Neural cell (in vitro differentiated cells): ENCODE measurements at regions not wholly inside any gene's neighbourhood (a gene's known extent, or its start where the extent isn't known, plus 50 kb on each side); places are given as distances from the start of the nearest gene placed in this dataset.

Experiments
- H2AFZ ChIP-seq: fragments of 200-600, 300-800 bp; sonication (generic), shearing (Covaris generic); 2 replicates; pipeline ENCODE4 v1.6.0; 2014; ENCODE audit warnings: low read depth, mild to moderate bottlenecking, antibody characterized with exemption, low read length, moderate library complexity
- H3F3A ChIP-seq: fragments of 200-600 bp; shearing (Covaris generic); 2 replicates; pipeline ENCODE4 v1.6.1; 2016; ENCODE audit warnings: mild to moderate bottlenecking, moderate library complexity, mixed read lengths, antibody characterized with exemption, low read length; ENCODE audit not compliant: insufficient read depth, poor library complexity, severe bottlenecking
- H3K27ac ChIP-seq: fragments of 200-600, 300-800 bp; sonication (generic), shearing (Covaris generic); 2 replicates; pipeline ENCODE4 v1.5.1; 2014; ENCODE audit warnings: mild to moderate bottlenecking, low read length, moderate library complexity
- H3K27me3 ChIP-seq: fragments of 300-800, 200-600 bp; sonication (generic), shearing (Covaris generic); 2 replicates; pipeline ENCODE4 v1.6.0; 2014; ENCODE audit warnings: mild to moderate bottlenecking, low read depth, low read length, moderate library complexity; ENCODE audit not compliant: insufficient read depth
- H3K36me3 ChIP-seq: fragments of 300-800, 200-600 bp; sonication (generic), shearing (Covaris generic); 2 replicates; pipeline ENCODE4 v1.5.1; 2014; ENCODE audit warnings: mild to moderate bottlenecking, antibody characterized with exemption, low read length, moderate library complexity; ENCODE audit not compliant: insufficient read depth
- H3K4me2 ChIP-seq: fragments of 300-800, 200-600 bp; sonication (generic), shearing (Covaris generic); 2 replicates; pipeline ENCODE4 v1.6.0; 2014; ENCODE audit warnings: mild to moderate bottlenecking, low read length
- H3K4me3 ChIP-seq: fragments of 300-800, 200-600 bp; sonication (generic), shearing (Covaris generic); 2 replicates; pipeline ENCODE4 v1.5.1; 2014; ENCODE audit warnings: mild to moderate bottlenecking, low read length, moderate library complexity
- H3K79me2 ChIP-seq: fragments of 200-600 bp; shearing (Covaris generic); replicated peaks from 2 replicates; pipeline ENCODE4 v1.6.0; 2014; ENCODE audit warnings: mild to moderate bottlenecking, low read length, moderate library complexity; ENCODE audit not compliant: insufficient read depth
- H3K9ac ChIP-seq: fragments of 300-800, 200-600 bp; sonication (generic), shearing (Covaris generic); 2 replicates; pipeline ENCODE4 v1.6.1; 2016; ENCODE audit warnings: mild to moderate bottlenecking, low read length, mixed read lengths
- H3K9me2 ChIP-seq: fragments of 200-600 bp; shearing (Covaris generic); 2 replicates; pipeline ENCODE4 v1.6.1; 2016; ENCODE audit warnings: mild to moderate bottlenecking, low read length, mixed read lengths; ENCODE audit not compliant: insufficient read depth
- H3K9me3 ChIP-seq: fragments of 200-600, 300-800 bp; sonication (generic), shearing (Covaris generic); 2 replicates; pipeline ENCODE4 v1.6.1; 2016; ENCODE audit warnings: mild to moderate bottlenecking, mixed run types, low read length, moderate library complexity, mixed read lengths
- H4K20me1 ChIP-seq: fragments of 200-600 bp; shearing (Covaris generic); 2 replicates; pipeline ENCODE4 v1.6.1; 2016; ENCODE audit warnings: mild to moderate bottlenecking, mixed run types; ENCODE audit not compliant: insufficient read depth
- CTCF ChIP-seq: fragments of 450-650 bp; IDR thresholded peaks from 2 replicates; pipeline ENCODE4 v1.5.1; 2014; ENCODE audit warnings: antibody characterized with exemption, mild to moderate bottlenecking, moderate library complexity; ENCODE audit not compliant: poor library complexity, severe bottlenecking
- EP300 ChIP-seq: fragments of 450-650 bp; conservative IDR thresholded peaks from 2 replicates; pipeline ENCODE4 v1.6.1; 2014; ENCODE audit warnings: antibody characterized with exemption, mild to moderate bottlenecking, moderate library complexity; ENCODE audit not compliant: poor library complexity, severe bottlenecking
- EZH2 ChIP-seq: fragments of 200-600, 300-800 bp; shearing (Covaris generic), sonication (generic); IDR thresholded peaks from 2 replicates; pipeline ENCODE4 v1.6.1; 2014; ENCODE audit warnings: antibody characterized with exemption, low read length, borderline replicate concordance, mild to moderate bottlenecking; ENCODE audit not compliant: insufficient read depth, poor library complexity, severe bottlenecking
- MXI1 ChIP-seq: fragments of 450-650 bp; conservative IDR thresholded peaks from 2 replicates; pipeline ENCODE4 v1.6.1; 2014; ENCODE audit warnings: antibody characterized with exemption, mild to moderate bottlenecking; ENCODE audit not compliant: poor library complexity, severe bottlenecking
- POLR2AphosphoS5 ChIP-seq: IDR thresholded peaks from 2 replicates; pipeline ENCODE4 v1.6.1; 2012
- RAD21 ChIP-seq: fragments of 450-650 bp; conservative IDR thresholded peaks from 2 replicates; pipeline ENCODE4 v1.6.1; 2014; ENCODE audit warnings: antibody characterized with exemption, mild to moderate bottlenecking, moderate library complexity
- SMC3 ChIP-seq: fragments of 450-650 bp; conservative IDR thresholded peaks from 2 replicates; pipeline ENCODE4 v1.6.1; 2014; ENCODE audit warnings: antibody characterized with exemption, mild to moderate bottlenecking, moderate library complexity; ENCODE audit not compliant: poor library complexity
- TAF1 ChIP-seq: IDR thresholded peaks from 2 replicates; pipeline ENCODE4 v1.6.1; 2012; ENCODE audit warnings: low read depth
- TF ChIP-seq, protein P1 (sequence below): IDR thresholded peaks from 2 replicates; pipeline ENCODE4 v1.6.1; 2012; ENCODE audit warnings: borderline replicate concordance

- Histone ChIP-seq H3K79me2 (no peaks in the 10 kb centered on the region), H3F3A (no peaks in the 10 kb centered on the region), H4K20me1 (no peaks in the 10 kb centered on the region), H3K27me3 (no peaks in the 10 kb centered on the region), H3K36me3 (no peaks in the 10 kb centered on the region), H2AFZ (no peak overlapping the region), H3K4me2 (no peak overlapping the region), H3K27ac (no peak overlapping the region), H3K4me3 (no peak overlapping the region), H3K9me3 (no peaks in the 10 kb centered on the region), H3K9me2 (no peaks in the 10 kb centered on the region), H3K9ac (no peak overlapping the region)
- TF ChIP-seq SMC3: no peak
- TF ChIP-seq RAD21: no peak
- no peak for TF ChIP-seq EP300
- TF ChIP-seq CTCF: no peak
- TF ChIP-seq POLR2AphosphoS5: no peak
- no peak for TF ChIP-seq EZH2
- TF ChIP-seq, protein P1, sequence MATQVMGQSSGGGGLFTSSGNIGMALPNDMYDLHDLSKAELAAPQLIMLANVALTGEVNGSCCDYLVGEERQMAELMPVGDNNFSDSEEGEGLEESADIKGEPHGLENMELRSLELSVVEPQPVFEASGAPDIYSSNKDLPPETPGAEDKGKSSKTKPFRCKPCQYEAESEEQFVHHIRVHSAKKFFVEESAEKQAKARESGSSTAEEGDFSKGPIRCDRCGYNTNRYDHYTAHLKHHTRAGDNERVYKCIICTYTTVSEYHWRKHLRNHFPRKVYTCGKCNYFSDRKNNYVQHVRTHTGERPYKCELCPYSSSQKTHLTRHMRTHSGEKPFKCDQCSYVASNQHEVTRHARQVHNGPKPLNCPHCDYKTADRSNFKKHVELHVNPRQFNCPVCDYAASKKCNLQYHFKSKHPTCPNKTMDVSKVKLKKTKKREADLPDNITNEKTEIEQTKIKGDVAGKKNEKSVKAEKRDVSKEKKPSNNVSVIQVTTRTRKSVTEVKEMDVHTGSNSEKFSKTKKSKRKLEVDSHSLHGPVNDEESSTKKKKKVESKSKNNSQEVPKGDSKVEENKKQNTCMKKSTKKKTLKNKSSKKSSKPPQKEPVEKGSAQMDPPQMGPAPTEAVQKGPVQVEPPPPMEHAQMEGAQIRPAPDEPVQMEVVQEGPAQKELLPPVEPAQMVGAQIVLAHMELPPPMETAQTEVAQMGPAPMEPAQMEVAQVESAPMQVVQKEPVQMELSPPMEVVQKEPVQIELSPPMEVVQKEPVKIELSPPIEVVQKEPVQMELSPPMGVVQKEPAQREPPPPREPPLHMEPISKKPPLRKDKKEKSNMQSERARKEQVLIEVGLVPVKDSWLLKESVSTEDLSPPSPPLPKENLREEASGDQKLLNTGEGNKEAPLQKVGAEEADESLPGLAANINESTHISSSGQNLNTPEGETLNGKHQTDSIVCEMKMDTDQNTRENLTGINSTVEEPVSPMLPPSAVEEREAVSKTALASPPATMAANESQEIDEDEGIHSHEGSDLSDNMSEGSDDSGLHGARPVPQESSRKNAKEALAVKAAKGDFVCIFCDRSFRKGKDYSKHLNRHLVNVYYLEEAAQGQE: no peak
- TF ChIP-seq MXI1: no peak
- no peak for TF ChIP-seq TAF1
These were observed 213.0 kb upstream of the HAAO start for GRCh38 chr2:43005245-43005974.

DNA sequence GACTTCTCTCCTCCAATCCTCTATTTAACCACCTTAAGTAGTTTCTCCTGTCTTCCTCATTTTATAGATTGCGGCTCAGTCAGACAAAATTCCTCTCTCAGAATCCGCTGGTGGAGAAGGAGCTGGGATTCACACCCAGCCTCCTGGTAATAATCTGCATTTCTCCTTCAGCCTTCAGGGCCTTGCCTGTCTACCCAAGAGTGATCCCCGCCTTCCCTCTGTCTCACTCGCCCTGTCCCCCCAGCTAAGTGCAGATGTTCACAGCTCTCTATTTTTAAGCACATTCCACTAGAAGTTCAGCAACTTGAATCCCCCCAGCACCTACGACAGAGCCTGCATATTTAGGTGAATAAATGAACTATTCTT, 212.5 kb upstream of the HAAO start:
- Histone ChIP-seq H3K9ac (no peak overlapping the region), H3K9me3 (no peaks in the 10 kb centered on the region), H4K20me1 (no peaks in the 10 kb centered on the region), H3K4me2 (no peak overlapping the region), H3K79me2 (no peaks in the 10 kb centered on the region), H3K27ac (no peak overlapping the region), H3K36me3 (no peaks in the 10 kb centered on the region), H3K27me3 (no peaks in the 10 kb centered on the region), H3F3A (no peaks in the 10 kb centered on the region), H3K4me3 (no peak overlapping the region), H2AFZ (no peak overlapping the region), H3K9me2 (no peaks in the 10 kb centered on the region)
- TF ChIP-seq, protein P1: no peak
- TF ChIP-seq CTCF (no peak), MXI1 (no peak), SMC3 (no peak), EZH2 (no peak), EP300 (no peak), POLR2AphosphoS5 (no peak), RAD21 (no peak), TAF1 (no peak)
